GM21367 (cell line): ENCODE measurements at regions not wholly inside any gene's neighbourhood (a gene's known extent, or its start where the extent isn't known, plus 50 kb on each side); places are given as distances from the start of the nearest gene placed in this dataset.

Source experiments
- ATAC-seq: cut with Tn5 transposase; IDR thresholded peaks from one replicate; pipeline ENCODE4 v1.9.1; 2021; ENCODE audit not compliant: unreplicated experiment

DNA sequence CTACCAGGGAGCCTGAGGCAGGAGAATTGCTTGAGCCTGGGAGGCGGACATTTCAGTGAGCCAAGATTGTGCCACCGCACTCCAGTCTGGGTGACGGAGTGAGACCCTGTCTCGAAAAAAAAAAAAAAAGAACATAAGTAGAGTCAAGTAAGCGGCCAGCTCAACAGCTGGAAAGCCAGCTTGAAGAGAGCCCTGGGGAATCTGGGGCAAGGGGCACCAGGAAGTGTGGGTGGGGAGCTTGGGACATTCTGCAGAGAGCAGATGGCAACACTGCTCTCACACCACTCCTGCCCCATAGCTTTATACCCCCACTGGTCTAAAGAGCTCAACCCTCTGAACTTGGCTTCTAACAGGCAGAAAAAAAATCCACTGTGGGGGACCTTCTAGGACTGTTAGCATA lies 505.6 kb downstream of the BUD13 start:
- no peak for ATAC-seq

DNA sequence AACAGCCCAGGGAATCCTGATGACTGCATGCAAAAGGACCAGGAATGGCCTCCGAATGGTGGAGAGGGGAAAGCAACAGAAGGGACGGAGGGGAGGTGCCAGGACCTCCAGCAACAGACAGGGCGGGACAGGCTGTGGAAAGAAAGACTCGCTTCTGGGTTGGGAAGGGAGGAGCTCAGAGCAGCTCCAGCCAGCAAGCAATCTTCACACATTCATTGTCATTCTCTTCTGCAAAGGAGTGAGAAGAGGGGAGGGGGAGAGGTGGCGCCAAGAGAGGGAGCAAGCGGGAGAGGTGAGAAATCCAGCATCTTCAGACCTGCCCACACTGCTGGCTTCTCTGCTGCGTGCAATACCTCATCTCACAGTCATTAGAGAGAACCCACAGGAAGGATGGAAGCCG lies 509.0 kb downstream of the BUD13 start:
- ATAC-seq = no peak

DNA sequence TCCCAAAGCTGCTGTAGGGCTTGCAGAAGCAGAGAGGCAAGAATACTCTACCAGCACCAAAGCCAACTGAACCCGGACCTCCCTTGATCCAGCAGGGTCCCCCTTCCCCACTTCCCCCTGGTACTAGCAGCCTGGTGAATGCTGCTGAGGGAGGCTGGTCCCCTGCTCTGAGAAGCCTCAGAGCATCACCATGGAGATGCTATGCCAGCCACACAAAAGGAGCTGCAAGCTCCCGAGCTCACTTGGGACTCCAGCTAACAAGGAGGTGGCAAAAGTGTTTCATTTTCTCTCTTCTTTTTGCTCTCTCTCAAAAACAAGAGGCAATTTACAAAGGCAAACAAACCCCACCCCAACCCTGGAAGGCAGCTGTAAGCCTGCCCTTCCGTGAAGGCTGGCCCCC lies 509.8 kb downstream of the BUD13 start:
- no peak for ATAC-seq

DNA sequence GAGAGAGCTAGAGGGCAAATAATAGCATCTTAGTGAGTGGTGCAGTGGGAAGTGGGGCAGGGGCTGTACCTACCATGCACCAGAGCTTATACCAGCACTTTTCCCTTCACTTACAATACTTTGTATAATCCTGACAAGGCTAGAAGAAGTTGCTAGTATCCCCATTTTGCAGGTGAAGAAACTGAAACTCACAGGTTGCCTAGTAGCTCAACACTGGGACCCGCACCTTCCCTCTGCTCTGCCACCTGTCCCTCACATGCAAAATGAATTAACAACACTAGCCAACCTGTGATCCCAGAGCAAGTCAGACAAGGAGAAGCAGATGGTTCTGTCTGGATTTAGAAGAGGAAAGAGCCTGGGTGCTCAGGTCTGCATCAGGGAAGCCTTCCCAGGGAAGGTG lies 510.4 kb downstream of the BUD13 start:
- no peak for ATAC-seq

- no peak for ATAC-seq
Measured at GRCh38 chr11:116261606-116262005, 511.2 kb downstream of the BUD13 start.

DNA sequence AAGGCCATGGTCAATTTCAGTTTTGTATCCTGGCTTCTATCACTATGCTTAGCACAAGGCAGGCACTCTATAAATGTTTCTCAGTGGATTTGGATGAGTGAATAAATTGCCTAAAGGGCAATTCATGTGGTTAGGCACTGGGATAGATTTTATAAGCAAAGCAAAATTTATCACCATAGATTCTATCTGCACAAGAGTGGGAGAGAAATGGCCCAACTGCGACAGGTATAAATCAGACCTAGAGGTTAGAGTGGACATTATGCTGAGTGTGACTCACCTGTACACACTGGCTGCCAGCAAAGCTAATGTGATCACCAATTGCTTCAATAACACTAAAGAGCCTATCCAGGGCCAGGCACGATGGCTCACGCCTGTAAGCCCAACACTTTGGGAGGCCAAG lies 514.0 kb downstream of the BUD13 start:
- no peak for ATAC-seq

- ATAC-seq = no peak
Measured at GRCh38 chr11:116257883-116258282, 514.9 kb downstream of the BUD13 start.

- no peak for ATAC-seq
Measured at GRCh38 chr11:116257092-116257491, 515.7 kb downstream of the BUD13 start.

- no peak for ATAC-seq
Measured at GRCh38 chr11:116256215-116256614, 516.6 kb downstream of the BUD13 start.

GRCh38 chr11:116255321-116255953 lies 517.4 kb downstream of the BUD13 start:
- ATAC-seq = no peak

GRCh38 chr11:116250155-116250554 lies 522.6 kb downstream of the BUD13 start:
- ATAC-seq = no peak

DNA sequence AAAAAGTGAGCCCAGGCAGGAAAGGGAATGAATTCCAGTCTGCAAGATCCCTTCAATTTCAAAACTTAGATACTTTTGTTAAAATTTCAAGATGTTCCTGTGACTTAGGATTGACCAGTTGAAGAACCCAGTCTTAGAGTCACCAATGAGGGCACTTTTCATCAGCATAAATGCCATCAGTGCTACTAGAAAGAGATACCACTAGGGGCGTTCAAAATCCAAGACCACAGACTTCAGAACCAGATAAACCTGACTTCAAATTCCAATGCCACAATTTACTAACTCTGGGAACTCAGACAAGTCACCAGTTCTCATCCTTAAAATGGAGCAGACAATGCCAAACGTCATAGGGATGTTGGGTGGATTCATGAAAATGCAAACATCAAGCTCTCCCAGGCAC lies 523.2 kb downstream of the BUD13 start:
- ATAC-seq = no peak

GRCh38 chr11:116244889-116245288 lies 527.9 kb downstream of the BUD13 start:
- ATAC-seq = no peak

DNA sequence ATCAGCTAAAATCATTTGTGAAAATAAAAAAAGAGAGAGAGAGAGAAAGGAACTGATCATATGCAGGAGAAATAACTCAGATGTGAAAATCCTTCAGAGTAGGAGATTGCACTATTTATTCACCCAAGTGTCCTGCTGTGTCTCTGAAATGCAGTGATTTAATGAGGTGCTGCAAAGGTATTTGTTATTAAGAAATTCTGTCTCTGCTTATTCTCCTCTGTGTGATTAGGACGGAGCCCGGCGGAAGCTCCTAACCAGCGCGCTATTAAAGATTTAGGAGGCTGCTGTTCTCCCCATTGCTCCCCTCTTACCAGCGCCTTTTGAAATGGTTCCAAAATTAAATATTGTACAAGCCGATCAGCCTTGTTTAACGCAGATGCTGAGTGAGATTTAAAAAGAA lies 528.3 kb downstream of the BUD13 start:
- ATAC-seq = no peak

- ATAC-seq = no peak
Measured at GRCh38 chr11:116243991-116244390, 528.8 kb downstream of the BUD13 start.

- ATAC-seq = no peak
Measured at GRCh38 chr11:116242006-116242405, 530.8 kb downstream of the BUD13 start.

DNA sequence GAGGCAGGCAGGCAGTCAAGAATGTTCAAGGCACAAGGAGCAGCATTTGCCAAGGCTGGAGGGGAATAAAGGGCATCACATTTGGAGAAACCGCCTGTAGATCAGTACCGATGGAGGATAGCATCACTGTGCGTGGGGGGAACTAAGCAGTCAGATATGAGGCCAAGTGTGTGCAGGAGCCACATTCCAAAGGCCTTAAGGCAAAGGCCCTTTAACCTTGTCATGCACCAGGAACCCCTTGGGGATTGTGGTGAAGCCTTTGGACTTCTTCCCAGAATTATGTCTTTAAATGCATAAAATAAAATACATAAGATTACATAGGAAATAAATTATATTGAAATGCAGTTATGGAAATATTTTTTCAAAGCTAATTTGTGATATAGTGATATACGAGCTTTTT lies 532.1 kb downstream of the BUD13 start:
- no peak for ATAC-seq

DNA sequence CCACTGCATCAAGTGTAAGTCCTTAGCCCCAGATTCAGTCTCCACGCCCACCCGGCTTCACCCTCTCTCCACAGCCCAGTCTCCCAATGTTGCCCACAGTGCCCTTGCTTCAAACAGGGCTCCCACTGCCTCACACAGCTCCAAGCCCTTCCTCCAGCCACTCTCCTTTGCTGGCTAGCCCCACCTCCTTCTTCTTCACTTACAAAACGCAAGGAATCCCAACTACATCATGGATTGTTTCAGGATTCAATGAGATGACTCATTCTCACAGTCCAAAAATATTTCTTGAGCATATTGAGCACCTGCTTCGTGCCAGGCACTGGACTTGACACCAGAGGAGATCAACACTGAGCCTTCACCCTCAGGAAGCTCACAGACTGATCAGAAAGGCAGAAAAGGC lies 533.5 kb downstream of the BUD13 start:
- ATAC-seq = no peak

GRCh38 chr11:116234989-116235568 lies 537.7 kb downstream of the BUD13 start:
- no peak for ATAC-seq

- ATAC-seq = no peak
Measured at GRCh38 chr11:116233561-116233960, 539.2 kb downstream of the BUD13 start.

GRCh38 chr11:116232364-116232828 lies 540.4 kb downstream of the BUD13 start:
- no peak for ATAC-seq

- ATAC-seq = no peak
Measured at GRCh38 chr11:116231543-116231942, 541.2 kb downstream of the BUD13 start.

DNA sequence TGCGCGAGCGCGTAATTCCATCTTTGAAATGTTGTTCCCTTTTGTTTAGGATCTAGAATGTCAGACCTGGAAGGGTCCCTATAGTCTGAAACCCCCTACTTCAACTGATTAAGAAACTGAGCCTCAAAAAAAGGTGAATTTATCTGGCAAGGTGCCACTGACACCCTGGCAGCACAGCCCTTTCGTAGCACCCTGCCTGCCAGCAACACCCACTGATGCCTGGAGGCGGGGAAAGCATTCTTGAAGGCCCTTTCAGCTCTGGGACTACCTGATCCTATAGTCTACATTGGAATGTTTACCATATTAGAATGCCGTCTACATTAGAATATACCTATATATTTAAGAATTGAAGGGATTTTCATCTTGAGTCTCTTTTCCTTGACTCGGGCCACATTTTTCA lies 542.3 kb downstream of the BUD13 start:
- ATAC-seq = no peak
